GM12878 (cell line): ENCODE measurements at regions not wholly inside any gene's neighbourhood (a gene's known extent, or its start where the extent isn't known, plus 50 kb on each side); places are given as distances from the start of the nearest gene placed in this dataset.

ENCODE experiments used
- CREB1 ChIP-seq: IDR thresholded peaks from 2 replicates; pipeline ENCODE4 v1.6.1; 2012; ENCODE audit warnings: low read depth, mild to moderate bottlenecking, inconsistent platforms
- IKZF1 ChIP-seq: fragments of 450-650 bp; conservative IDR thresholded peaks from 2 replicates; pipeline ENCODE4 v1.6.1; 2017; ENCODE audit warnings: antibody characterized with exemption, mild to moderate bottlenecking
- MEF2A ChIP-seq: IDR thresholded peaks from 2 replicates; pipeline ENCODE4 v1.6.1; 2011; ENCODE audit warnings: low read depth, mild to moderate bottlenecking, low read length, moderate library complexity; ENCODE audit not compliant: insufficient read depth
- MXI1 ChIP-seq: fragments of 150-350 bp; IDR thresholded peaks from 2 replicates; pipeline ENCODE4 v1.6.1; 2011; ENCODE audit warnings: low read depth, mild to moderate bottlenecking, inconsistent platforms, low read length, improper control_type of control experiment
- PAX8 ChIP-seq: fragments of 450-650 bp; IDR thresholded peaks from 2 replicates; pipeline ENCODE4 v1.6.1; 2017; ENCODE audit warnings: mild to moderate bottlenecking, moderate library complexity
- POLR2A ChIP-seq: IDR thresholded peaks from 2 replicates; pipeline ENCODE4 v1.6.1; 2011; ENCODE audit warnings: low read depth, mild to moderate bottlenecking, low read length
- POLR2AphosphoS5 ChIP-seq: IDR thresholded peaks from 2 replicates; pipeline ENCODE4 v1.6.1; 2011; ENCODE audit warnings: mild to moderate bottlenecking, low read length, inconsistent platforms
- TBL1XR1 ChIP-seq: IDR thresholded peaks from 2 replicates; pipeline ENCODE4 v1.6.1; 2012; ENCODE audit warnings: low read depth, low read length, improper control_type of control experiment
- TF ChIP-seq, protein P1 (sequence below), 3 experiments: IDR thresholded peaks in 2 of 3; conservative IDR thresholded peaks in 1 of 3; 2 replicates each; pipeline ENCODE4 v1.5.1; 2011; ENCODE audit warnings: low read depth in 3 of 3, low read length in 3 of 3, mild to moderate bottlenecking in 3 of 3, control low read depth in 2 of 3, moderate library complexity in 2 of 3, inconsistent platforms in 1 of 3, mixed read lengths in 1 of 3; ENCODE audit not compliant: control insufficient read depth in 2 of 3, insufficient read depth in 1 of 3; ENCODE audit errors: extremely low read depth in 1 of 3
- TF ChIP-seq, protein P2 (sequence below): IDR thresholded peaks from 2 replicates; pipeline ENCODE4 v1.6.1; 2011; ENCODE audit warnings: low read depth, mild to moderate bottlenecking, low read length, moderate library complexity, borderline replicate concordance; ENCODE audit errors: extremely low read depth

DNA sequence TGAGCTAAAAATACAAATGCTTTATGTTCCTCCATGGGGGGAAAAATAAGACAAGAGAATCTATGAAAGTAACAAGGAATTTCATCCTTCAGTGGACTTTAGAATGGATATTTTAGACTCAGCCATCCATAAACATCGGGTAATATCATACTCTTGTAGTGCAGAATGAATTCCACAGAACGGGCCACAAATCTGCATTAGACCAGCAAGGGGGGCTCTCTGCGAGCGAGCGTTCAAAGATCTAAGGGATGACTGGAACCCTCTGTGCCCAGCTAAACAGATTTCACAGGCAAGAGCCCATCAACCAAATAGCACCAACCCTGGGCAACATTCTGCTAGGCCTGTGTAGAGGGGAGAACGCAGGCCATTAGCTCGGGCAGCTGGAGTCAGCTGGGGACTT is 537.9 kb upstream of the CDH11 start:
- TF ChIP-seq, protein P1, sequence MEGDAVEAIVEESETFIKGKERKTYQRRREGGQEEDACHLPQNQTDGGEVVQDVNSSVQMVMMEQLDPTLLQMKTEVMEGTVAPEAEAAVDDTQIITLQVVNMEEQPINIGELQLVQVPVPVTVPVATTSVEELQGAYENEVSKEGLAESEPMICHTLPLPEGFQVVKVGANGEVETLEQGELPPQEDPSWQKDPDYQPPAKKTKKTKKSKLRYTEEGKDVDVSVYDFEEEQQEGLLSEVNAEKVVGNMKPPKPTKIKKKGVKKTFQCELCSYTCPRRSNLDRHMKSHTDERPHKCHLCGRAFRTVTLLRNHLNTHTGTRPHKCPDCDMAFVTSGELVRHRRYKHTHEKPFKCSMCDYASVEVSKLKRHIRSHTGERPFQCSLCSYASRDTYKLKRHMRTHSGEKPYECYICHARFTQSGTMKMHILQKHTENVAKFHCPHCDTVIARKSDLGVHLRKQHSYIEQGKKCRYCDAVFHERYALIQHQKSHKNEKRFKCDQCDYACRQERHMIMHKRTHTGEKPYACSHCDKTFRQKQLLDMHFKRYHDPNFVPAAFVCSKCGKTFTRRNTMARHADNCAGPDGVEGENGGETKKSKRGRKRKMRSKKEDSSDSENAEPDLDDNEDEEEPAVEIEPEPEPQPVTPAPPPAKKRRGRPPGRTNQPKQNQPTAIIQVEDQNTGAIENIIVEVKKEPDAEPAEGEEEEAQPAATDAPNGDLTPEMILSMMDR (IDR thresholded peaks at IDR 0.05 in 2 of 3, conservative IDR thresholded peaks at IDR 0.05 in 1 of 3; ENCODE audit: control insufficient read depth in 2 of 3, extremely low read depth in 1 of 3, insufficient read depth in 1 of 3, low read depth in 3 of 3, low read length in 3 of 3), result no peak
- TF ChIP-seq, protein P2, sequence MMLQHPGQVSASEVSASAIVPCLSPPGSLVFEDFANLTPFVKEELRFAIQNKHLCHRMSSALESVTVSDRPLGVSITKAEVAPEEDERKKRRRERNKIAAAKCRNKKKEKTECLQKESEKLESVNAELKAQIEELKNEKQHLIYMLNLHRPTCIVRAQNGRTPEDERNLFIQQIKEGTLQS, result no peak
- TF ChIP-seq CREB1 (no peak), TBL1XR1 (no peak), MEF2A (no peak), POLR2A (no peak), POLR2AphosphoS5 (no peak), IKZF1 (no peak), PAX8 (no peak), MXI1 (no peak)
